ENCODE measurements at regions not wholly inside any gene's neighbourhood (a gene's known extent, or its start where the extent isn't known, plus 50 kb on each side); places are given as distances from the start of the nearest gene placed in this dataset.

DNA sequence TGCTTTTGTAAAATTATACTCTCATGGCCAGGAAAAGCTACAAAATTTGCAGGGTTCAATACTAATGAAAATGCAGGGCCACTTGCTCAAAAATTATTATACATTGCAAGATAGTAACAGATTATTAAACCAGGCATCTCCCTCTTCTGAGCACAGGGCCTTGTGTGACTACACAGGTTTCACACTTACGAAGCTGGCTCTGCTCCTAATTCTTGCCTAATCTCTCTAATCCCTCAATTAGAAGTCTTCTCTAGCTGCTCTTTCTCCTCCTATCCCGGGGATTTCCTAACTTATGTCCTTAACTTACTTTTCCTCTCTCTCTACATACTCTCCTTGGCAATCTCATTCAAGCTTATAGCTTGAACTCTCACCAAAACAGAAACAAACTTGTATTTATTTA lies 168.3 kb downstream of the AREG start:
- TF ChIP-seq, protein P1, sequence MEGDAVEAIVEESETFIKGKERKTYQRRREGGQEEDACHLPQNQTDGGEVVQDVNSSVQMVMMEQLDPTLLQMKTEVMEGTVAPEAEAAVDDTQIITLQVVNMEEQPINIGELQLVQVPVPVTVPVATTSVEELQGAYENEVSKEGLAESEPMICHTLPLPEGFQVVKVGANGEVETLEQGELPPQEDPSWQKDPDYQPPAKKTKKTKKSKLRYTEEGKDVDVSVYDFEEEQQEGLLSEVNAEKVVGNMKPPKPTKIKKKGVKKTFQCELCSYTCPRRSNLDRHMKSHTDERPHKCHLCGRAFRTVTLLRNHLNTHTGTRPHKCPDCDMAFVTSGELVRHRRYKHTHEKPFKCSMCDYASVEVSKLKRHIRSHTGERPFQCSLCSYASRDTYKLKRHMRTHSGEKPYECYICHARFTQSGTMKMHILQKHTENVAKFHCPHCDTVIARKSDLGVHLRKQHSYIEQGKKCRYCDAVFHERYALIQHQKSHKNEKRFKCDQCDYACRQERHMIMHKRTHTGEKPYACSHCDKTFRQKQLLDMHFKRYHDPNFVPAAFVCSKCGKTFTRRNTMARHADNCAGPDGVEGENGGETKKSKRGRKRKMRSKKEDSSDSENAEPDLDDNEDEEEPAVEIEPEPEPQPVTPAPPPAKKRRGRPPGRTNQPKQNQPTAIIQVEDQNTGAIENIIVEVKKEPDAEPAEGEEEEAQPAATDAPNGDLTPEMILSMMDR (conservative IDR thresholded peaks at IDR 0.05; ENCODE audit: low read depth, low read length) = no peak
- H3K4me3 ChIP-seq (ENCODE audit: low read length) = no peak overlapping the region

DNA sequence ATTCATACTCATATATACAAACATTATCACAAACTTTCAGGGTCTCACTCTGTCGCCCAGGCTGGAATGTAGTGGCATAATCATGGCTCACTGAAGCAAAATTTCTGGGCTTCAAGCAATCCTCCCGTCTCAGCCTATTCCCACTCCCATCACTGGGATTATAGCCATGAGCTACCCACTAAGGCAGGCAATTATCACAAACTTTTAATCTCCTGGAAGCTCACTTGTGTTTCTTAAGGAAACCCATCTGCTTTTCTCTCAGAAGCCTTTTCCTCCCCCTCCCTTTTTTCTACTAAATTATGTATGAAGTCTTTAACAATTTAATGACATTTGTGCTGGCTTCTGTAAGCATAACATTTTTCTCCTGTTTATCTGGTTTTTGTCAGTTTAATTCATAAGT lies 170.5 kb downstream of the AREG start:
- no peak overlapping the region for H3K4me3 ChIP-seq (ENCODE audit: low read length)
- DNase-seq (ENCODE audit: low read depth) = no peak
- TF ChIP-seq, protein P1 (conservative IDR thresholded peaks at IDR 0.05; ENCODE audit: low read depth, low read length) = no peak

More for the DNA sequence above, 168.3 kb downstream of the AREG start:
- no peak for DNase-seq (ENCODE audit: low read depth)

DNA sequence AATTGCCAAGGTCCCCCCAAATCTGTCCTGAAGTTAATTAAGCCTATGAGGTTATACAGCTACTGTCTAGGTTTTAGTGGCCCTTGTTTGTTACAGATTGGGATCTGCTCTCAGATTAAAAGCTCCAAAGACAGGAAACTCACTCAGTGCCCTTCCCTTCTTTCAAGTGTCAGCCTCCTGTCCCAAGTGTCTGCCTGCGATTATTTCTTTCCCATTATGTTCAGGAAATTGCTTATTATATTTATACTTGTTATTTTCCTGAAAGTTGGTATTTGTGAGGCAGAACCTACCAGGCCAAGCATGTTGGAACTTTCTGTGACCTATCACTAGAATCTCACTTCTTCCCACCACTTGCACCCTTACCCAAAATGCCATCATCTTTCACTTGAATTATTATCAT lies 173.2 kb downstream of the AREG start:
- TF ChIP-seq, protein P1 (conservative IDR thresholded peaks at IDR 0.05; ENCODE audit: low read depth, low read length) = no peak
- no peak overlapping the region for H3K4me3 ChIP-seq (ENCODE audit: low read length)
- no peak for DNase-seq (ENCODE audit: low read depth)

GRCh38 chr4:74618659-74619058 lies 173.7 kb downstream of the AREG start:
- TF ChIP-seq, protein P1 (conservative IDR thresholded peaks at IDR 0.05; ENCODE audit: low read depth, low read length) = no peak
- DNase-seq (ENCODE audit: low read depth) = no peak
- no peak overlapping the region for H3K4me3 ChIP-seq (ENCODE audit: low read length)

DNA sequence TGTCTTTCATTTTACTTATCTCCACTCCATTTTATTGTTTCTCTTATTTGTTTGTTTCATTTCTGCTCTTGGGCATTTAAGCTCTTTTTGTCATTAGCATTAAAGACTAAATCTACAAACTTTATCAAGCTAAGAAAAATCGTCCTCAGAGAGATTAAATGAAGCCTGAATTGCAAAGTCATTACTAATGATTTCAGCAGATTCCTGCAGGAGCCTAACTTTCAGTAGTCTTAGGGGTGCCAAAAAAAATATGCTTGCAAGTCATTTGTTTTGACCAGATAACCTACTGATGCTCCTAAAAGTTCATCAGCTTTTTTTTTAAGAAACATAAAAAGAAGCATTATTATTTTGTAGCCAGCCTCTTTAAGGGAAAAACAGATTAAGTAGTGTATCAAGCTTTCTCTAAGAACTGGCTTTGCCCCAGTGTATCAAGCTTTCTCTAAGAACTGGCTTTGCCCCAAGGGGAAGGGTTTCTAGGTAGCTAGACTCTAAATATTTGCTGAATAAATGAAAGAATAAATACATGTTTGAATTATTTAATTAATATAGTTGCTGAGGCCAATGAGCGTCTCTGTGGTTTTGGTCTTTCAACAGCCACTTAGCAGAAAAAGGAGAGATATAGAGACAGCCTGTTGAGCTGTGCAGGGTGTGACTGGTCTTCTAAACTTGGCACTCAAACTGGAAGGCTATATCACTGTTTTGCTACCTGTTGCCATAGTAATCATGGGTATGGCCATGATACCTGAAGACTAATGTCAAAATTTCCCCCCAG lies 174.2 kb downstream of the BTC start:
- H3K4me3 ChIP-seq (ENCODE audit: low read length) = no peak overlapping the region
- no peak for DNase-seq (ENCODE audit: low read depth)
- TF ChIP-seq, protein P1 (conservative IDR thresholded peaks at IDR 0.05; ENCODE audit: low read depth, low read length) = no peak

GRCh38 chr4:74621616-74622015 lies 172.7 kb downstream of the BTC start:
- DNase-seq (ENCODE audit: low read depth) = no peak
- TF ChIP-seq, protein P1 (conservative IDR thresholded peaks at IDR 0.05; ENCODE audit: low read depth, low read length) = no peak
- no peak overlapping the region for H3K4me3 ChIP-seq (ENCODE audit: low read length)

DNA sequence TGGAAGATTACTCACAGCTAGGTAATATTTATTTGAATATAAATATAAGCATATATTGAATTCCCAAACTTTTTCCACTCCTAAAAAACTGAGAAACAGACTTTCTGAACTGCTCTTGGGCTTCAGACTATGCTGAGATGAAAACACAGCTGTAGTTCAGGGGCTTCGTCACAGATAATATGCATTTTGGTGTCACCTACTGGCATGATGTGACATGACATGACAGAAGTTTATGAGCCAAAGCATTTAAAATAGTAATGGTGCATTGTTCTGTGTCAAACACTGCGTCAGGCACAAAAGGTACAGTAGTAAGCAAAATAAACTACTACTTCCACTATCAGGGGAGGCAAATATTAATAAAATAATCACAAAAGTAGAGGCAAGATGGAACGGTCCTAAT lies 171.3 kb downstream of the BTC start:
- H3K4me3 ChIP-seq (ENCODE audit: low read length) = no peak overlapping the region
- DNase-seq (ENCODE audit: low read depth) = no peak

More for the DNA sequence above, 171.3 kb downstream of the BTC start:
- TF ChIP-seq, protein P1 (conservative IDR thresholded peaks at IDR 0.05; ENCODE audit: low read depth, low read length) = peak; percentile 49

All from retinal pigment epithelial cell (primary cell).